ENCODE measurements at regions not wholly inside any gene's neighbourhood (a gene's known extent, or its start where the extent isn't known, plus 50 kb on each side); places are given as distances from the start of the nearest gene placed in this dataset.

DNA sequence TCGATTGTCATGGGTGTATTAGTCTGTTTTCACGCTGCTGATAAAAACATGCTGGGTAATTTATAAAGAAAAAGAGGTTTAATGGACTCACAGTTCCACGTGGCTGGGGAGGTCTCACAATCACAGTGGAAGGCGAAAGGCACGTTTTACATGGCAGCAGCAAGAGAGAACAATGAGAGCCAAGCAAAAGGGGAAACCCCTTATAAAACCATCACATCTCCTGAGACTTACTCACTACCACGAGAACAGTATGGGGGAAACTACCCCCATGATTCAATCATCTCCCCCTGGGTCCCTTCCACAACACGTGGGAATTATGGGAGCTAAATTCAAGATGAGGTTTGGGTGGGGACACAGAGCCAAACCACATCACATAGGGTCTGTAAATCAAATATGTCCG lies 167.4 kb upstream of the XYLT1 start (continued):
- TF ChIP-seq, protein P1, sequence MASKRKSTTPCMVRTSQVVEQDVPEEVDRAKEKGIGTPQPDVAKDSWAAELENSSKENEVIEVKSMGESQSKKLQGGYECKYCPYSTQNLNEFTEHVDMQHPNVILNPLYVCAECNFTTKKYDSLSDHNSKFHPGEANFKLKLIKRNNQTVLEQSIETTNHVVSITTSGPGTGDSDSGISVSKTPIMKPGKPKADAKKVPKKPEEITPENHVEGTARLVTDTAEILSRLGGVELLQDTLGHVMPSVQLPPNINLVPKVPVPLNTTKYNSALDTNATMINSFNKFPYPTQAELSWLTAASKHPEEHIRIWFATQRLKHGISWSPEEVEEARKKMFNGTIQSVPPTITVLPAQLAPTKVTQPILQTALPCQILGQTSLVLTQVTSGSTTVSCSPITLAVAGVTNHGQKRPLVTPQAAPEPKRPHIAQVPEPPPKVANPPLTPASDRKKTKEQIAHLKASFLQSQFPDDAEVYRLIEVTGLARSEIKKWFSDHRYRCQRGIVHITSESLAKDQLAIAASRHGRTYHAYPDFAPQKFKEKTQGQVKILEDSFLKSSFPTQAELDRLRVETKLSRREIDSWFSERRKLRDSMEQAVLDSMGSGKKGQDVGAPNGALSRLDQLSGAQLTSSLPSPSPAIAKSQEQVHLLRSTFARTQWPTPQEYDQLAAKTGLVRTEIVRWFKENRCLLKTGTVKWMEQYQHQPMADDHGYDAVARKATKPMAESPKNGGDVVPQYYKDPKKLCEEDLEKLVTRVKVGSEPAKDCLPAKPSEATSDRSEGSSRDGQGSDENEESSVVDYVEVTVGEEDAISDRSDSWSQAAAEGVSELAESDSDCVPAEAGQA (IDR thresholded peaks at IDR 0.05; ENCODE audit: low read depth): no peak
- TF ChIP-seq, protein P1 (CRISPR knock-in tag; IDR thresholded peaks at IDR 0.05; ENCODE audit: borderline replicate concordance): no peak
- TF ChIP-seq ZNF781 (CRISPR knock-in tag; IDR thresholded peaks at IDR 0.05; ENCODE audit: borderline replicate concordance, not compliant biosample characterization) (no peak), GATAD2A (CRISPR knock-in tag; IDR thresholded peaks at IDR 0.05) (no peak), ZNF546 (CRISPR knock-in tag; conservative IDR thresholded peaks at IDR 0.05) (no peak), FIP1L1 (IDR thresholded peaks at IDR 0.05; ENCODE audit: borderline replicate concordance, insufficient read depth, low read depth, low read length) (no peak), TAF1 (CRISPR knock-in tag; IDR thresholded peaks at IDR 0.05) (no peak), NCOA2 (CRISPR knock-in tag; IDR thresholded peaks at IDR 0.05) (no peak), ZNF629 (CRISPR knock-in tag; conservative IDR thresholded peaks at IDR 0.05) (no peak), ZNF510 (CRISPR knock-in tag; IDR thresholded peaks at IDR 0.05; ENCODE audit: low read depth) (no peak), TOPORS (CRISPR knock-in tag; IDR thresholded peaks at IDR 0.05) (no peak), KMT2B (CRISPR knock-in tag; IDR thresholded peaks at IDR 0.05) (no peak)
- TF ChIP-seq, protein P2, sequence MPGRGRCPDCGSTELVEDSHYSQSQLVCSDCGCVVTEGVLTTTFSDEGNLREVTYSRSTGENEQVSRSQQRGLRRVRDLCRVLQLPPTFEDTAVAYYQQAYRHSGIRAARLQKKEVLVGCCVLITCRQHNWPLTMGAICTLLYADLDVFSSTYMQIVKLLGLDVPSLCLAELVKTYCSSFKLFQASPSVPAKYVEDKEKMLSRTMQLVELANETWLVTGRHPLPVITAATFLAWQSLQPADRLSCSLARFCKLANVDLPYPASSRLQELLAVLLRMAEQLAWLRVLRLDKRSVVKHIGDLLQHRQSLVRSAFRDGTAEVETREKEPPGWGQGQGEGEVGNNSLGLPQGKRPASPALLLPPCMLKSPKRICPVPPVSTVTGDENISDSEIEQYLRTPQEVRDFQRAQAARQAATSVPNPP (CRISPR knock-in tag; IDR thresholded peaks at IDR 0.05): no peak
- TF ChIP-seq, protein P3, sequence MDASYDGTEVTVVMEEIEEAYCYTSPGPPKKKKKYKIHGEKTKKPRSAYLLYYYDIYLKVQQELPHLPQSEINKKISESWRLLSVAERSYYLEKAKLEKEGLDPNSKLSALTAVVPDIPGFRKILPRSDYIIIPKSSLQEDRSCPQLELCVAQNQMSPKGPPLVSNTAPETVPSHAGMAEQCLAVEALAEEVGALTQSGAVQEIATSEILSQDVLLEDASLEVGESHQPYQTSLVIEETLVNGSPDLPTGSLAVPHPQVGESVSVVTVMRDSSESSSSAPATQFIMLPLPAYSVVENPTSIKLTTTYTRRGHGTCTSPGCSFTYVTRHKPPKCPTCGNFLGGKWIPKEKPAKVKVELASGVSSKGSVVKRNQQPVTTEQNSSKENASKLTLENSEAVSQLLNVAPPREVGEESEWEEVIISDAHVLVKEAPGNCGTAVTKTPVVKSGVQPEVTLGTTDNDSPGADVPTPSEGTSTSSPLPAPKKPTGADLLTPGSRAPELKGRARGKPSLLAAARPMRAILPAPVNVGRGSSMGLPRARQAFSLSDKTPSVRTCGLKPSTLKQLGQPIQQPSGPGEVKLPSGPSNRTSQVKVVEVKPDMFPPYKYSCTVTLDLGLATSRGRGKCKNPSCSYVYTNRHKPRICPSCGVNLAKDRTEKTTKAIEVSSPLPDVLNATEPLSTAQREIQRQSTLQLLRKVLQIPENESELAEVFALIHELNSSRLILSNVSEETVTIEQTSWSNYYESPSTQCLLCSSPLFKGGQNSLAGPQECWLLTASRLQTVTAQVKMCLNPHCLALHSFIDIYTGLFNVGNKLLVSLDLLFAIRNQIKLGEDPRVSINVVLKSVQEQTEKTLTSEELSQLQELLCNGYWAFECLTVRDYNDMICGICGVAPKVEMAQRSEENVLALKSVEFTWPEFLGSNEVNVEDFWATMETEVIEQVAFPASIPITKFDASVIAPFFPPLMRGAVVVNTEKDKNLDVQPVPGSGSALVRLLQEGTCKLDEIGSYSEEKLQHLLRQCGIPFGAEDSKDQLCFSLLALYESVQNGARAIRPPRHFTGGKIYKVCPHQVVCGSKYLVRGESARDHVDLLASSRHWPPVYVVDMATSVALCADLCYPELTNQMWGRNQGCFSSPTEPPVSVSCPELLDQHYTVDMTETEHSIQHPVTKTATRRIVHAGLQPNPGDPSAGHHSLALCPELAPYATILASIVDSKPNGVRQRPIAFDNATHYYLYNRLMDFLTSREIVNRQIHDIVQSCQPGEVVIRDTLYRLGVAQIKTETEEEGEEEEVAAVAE (CRISPR knock-in tag; IDR thresholded peaks at IDR 0.05; ENCODE audit: borderline replicate concordance): no peak

Measured in HepG2 (cell line).